Sigmoid colon (tissue), 4 donors: ENCODE measurements at regions not wholly inside any gene's neighbourhood (a gene's known extent, or its start where the extent isn't known, plus 50 kb on each side); places are given as distances from the start of the nearest gene placed in this dataset.

Source experiments
- POLR2A ChIP-seq, 2 donors: fragments of 450-650 bp; IDR thresholded peaks; one replicate each; pipeline ENCODE4 v1.6.1; 2016; ENCODE audit warnings: antibody characterized with exemption in 2 of 2, mild to moderate bottlenecking in 2 of 2, moderate library complexity in 2 of 2
- POLR2AphosphoS5 ChIP-seq, 4 donors: sonication (generic); formaldehyde crosslinking; IDR thresholded peaks; one replicate each; pipeline ENCODE4 v1.6.1; 2017; ENCODE audit warnings: antibody characterized with exemption in 4 of 4
- TF ChIP-seq, protein P1 (sequence below), 4 experiments: fragments of 450-650 bp in 3 of 4; fragments of 200-600 bp in 1 of 4; IDR thresholded peaks; one replicate each; pipeline ENCODE4 v1.5.1; 2016 to 2019; ENCODE audit warnings: antibody characterized with exemption in 4 of 4, mild to moderate bottlenecking in 3 of 4, moderate library complexity in 2 of 4

DNA sequence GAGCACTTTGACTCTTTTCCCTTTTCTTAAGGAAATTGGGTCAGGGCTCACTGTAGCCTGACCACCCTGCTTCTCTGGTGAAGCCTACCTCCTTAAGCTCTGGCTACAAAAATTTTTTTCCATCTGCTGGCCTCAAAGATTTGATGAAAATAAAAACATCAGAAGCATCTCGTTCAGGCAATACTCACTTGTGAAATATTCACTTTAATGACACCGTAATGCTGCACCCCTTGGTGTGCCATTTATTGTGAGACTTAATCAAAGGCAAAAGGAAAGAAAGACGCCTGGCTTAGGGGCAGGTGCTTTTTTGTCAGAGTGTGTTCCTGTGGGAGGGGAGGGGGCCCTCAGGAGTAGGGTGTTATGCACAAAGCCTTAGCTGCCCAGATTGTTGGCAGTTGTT lies 155.0 kb upstream of the TMPO start:
- TF ChIP-seq, protein P1, sequence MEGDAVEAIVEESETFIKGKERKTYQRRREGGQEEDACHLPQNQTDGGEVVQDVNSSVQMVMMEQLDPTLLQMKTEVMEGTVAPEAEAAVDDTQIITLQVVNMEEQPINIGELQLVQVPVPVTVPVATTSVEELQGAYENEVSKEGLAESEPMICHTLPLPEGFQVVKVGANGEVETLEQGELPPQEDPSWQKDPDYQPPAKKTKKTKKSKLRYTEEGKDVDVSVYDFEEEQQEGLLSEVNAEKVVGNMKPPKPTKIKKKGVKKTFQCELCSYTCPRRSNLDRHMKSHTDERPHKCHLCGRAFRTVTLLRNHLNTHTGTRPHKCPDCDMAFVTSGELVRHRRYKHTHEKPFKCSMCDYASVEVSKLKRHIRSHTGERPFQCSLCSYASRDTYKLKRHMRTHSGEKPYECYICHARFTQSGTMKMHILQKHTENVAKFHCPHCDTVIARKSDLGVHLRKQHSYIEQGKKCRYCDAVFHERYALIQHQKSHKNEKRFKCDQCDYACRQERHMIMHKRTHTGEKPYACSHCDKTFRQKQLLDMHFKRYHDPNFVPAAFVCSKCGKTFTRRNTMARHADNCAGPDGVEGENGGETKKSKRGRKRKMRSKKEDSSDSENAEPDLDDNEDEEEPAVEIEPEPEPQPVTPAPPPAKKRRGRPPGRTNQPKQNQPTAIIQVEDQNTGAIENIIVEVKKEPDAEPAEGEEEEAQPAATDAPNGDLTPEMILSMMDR (IDR thresholded peaks at IDR 0.05), result no peak
- TF ChIP-seq POLR2AphosphoS5 (IDR thresholded peaks at IDR 0.05), result no peak
- TF ChIP-seq POLR2A (IDR thresholded peaks at IDR 0.05), result no peak
